Activated CD4-positive, CD25-positive, alpha-beta regulatory T cell treated with anti-CD3 and anti-CD28 coated beads, Interleukin-2, amount 50 U/mL, for 72 hours (primary cell): ENCODE measurements at regions not wholly inside any gene's neighbourhood (a gene's known extent, or its start where the extent isn't known, plus 50 kb on each side); places are given as distances from the start of the nearest gene placed in this dataset.

Source experiments
- DNase-seq: peaks from one replicate; pipeline ENCODE4 v3.0.0; 2021

- DNase-seq: no peak
Measured at GRCh38 chr7:117974891-117975290, 101.7 kb upstream of the CTTNBP2 start.

GRCh38 chr7:117975476-117975875 is 102.2 kb upstream of the CTTNBP2 start:
- no peak for DNase-seq

- DNase-seq: no peak
Measured at GRCh38 chr7:117979954-117980497, 106.8 kb upstream of the CTTNBP2 start.

GRCh38 chr7:117982071-117983055 is 109.1 kb upstream of the CTTNBP2 start:
- DNase-seq: no peak

GRCh38 chr7:117986645-117987269 is 113.5 kb upstream of the CTTNBP2 start:
- no peak for DNase-seq

GRCh38 chr7:117990834-117991233 is 117.6 kb upstream of the CTTNBP2 start:
- DNase-seq: no peak

- no peak for DNase-seq
Measured at GRCh38 chr7:117992635-117993376, 119.6 kb upstream of the CTTNBP2 start.

GRCh38 chr7:117993377-117994003 is 120.2 kb upstream of the CTTNBP2 start:
- no peak for DNase-seq

GRCh38 chr7:117995850-117996650 is 122.8 kb upstream of the CTTNBP2 start:
- no peak for DNase-seq

GRCh38 chr7:117997862-117998825 is 124.9 kb upstream of the CTTNBP2 start:
- DNase-seq: no peak

- DNase-seq: no peak
Measured at GRCh38 chr7:118000480-118001202, 127.4 kb upstream of the CTTNBP2 start.

GRCh38 chr7:118003476-118003875 is 130.2 kb upstream of the CTTNBP2 start:
- no peak for DNase-seq

GRCh38 chr7:118005026-118005425 is 131.8 kb upstream of the CTTNBP2 start:
- no peak for DNase-seq

GRCh38 chr7:118006979-118007378 is 133.7 kb upstream of the CTTNBP2 start:
- DNase-seq: no peak

GRCh38 chr7:118009419-118009818 is 136.2 kb upstream of the CTTNBP2 start:
- no peak for DNase-seq

GRCh38 chr7:118011652-118012051 is 138.4 kb upstream of the CTTNBP2 start:
- DNase-seq: no peak

GRCh38 chr7:118013252-118014010 is 140.2 kb upstream of the CTTNBP2 start:
- no peak for DNase-seq

GRCh38 chr7:118022546-118022945 is 149.3 kb upstream of the CTTNBP2 start:
- no peak for DNase-seq

- no peak for DNase-seq
Measured at GRCh38 chr7:118026791-118027190, 153.6 kb upstream of the CTTNBP2 start.
